HG03520 (cell line): ENCODE measurements at regions not wholly inside any gene's neighbourhood (a gene's known extent, or its start where the extent isn't known, plus 50 kb on each side); places are given as distances from the start of the nearest gene placed in this dataset.

Experiments
- ATAC-seq: cut with Tn5 transposase; IDR thresholded peaks from one replicate; pipeline ENCODE4 v1.9.1; 2021; ENCODE audit warnings: mild to moderate bottlenecking, moderate library complexity; ENCODE audit not compliant: unreplicated experiment

- no peak for ATAC-seq
Measured at GRCh38 chr2:120826716-120827410, 91.2 kb downstream of the GLI2 start.

DNA sequence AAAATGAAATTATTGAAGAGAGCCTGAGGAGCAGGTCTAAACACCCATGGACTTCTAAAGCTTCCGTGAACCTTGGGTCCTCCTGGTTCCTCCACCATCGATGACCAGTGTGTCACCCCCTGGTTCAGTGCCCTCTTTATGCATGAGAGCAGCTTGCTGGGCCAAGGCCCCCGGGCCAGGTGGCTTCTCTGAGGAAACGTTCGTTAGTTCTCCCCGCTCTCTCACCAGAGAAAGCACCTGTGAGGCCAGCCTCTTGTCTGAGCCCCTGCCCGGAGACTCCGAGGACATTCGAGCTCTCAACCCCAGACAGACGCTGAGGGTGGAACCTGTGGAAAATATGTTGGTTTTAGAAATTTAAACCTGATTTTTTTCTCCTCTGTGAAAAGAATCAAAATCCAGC, 92.4 kb downstream of the GLI2 start:
- no peak for ATAC-seq

GRCh38 chr2:120828829-120829632, 93.4 kb downstream of the GLI2 start:
- ATAC-seq = no peak

GRCh38 chr2:120829633-120830025, 94.0 kb downstream of the GLI2 start:
- no peak for ATAC-seq

GRCh38 chr2:120830096-120830830, 94.6 kb downstream of the GLI2 start:
- no peak for ATAC-seq

DNA sequence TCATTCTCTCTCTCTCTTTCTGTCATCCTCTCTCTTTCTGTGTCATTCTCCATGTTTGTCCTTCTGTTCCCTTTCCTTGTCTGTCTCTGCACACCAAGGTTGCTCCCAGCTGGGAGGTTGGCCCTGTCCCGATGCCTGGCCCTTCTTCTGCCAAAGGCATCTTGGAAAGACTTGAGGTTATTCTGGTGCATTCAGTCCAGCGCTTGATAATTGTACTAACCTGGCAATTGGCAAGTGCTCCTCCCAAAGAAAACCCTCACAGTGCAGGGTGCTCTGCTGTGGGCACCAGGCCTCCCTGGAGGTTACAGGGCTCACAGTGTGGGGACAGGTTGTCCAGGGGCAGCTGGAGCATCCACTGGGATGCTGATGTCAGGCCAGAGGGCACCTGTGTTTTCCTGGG, 95.4 kb downstream of the GLI2 start:
- ATAC-seq = no peak

- no peak for ATAC-seq
Measured at GRCh38 chr2:120831891-120832290, 96.2 kb downstream of the GLI2 start.

GRCh38 chr2:120832296-120833070, 96.8 kb downstream of the GLI2 start:
- ATAC-seq = no peak

- ATAC-seq = no peak
Measured at GRCh38 chr2:120833127-120833675, 97.5 kb downstream of the GLI2 start.

GRCh38 chr2:120834206-120834605, 98.5 kb downstream of the GLI2 start:
- ATAC-seq = no peak

DNA sequence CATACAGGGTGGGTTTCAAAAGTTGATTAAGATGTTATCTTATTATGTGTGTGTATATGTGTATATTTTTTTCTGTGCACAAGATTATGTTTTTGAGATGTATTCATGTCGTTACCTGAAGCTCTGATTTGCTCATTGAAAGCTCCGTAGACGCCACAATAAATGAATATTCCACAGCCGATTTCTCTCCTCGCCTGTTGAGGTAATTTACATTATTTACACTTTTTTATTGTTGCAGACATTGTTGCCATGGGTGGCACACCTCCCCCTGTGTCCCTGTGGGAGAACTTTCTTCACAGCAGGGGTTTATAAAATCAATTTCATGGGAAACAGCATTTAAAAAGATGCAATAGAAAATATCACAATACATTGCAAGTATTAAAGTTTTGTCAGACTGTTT, 100.6 kb downstream of the GLI2 start:
- no peak for ATAC-seq

GRCh38 chr2:120840795-120841487, 105.3 kb downstream of the GLI2 start:
- ATAC-seq = no peak

GRCh38 chr2:120842456-120843439, 107.1 kb downstream of the GLI2 start:
- ATAC-seq = no peak

GRCh38 chr2:120844070-120844738, 108.5 kb downstream of the GLI2 start:
- no peak for ATAC-seq

DNA sequence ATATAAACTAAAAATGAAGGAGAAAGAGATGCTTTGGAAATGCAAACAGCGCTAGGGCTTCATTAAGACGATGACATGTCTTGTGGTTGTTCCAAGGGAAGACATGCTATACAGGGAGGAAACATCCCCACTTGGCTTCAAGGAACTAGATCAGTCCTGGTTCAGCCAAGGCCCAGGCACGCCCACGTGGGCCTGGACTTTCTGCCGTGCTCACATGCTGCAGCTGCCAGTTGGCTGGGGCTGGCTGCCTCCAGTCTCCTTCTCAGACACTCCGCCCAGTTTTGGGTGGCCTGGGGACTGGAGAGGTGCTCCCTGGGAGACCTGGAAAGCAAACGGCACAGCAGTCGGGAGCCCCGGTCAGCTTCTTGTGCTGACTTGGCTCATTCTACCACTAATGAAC, 109.6 kb downstream of the GLI2 start:
- ATAC-seq = no peak

- ATAC-seq = no peak
Measured at GRCh38 chr2:120846406-120847095, 110.9 kb downstream of the GLI2 start.

- no peak for ATAC-seq
Measured at GRCh38 chr2:120847700-120848321, 112.1 kb downstream of the GLI2 start.
